HL-60 (cell line): ENCODE measurements at regions not wholly inside any gene's neighbourhood (a gene's known extent, or its start where the extent isn't known, plus 50 kb on each side); places are given as distances from the start of the nearest gene placed in this dataset.
"Not testable (repeated sequence)": the region's sequence is repeated elsewhere in the genome, so short reads cannot be mapped to it uniquely, and the experiment has no call there.

ENCODE experiments used
- GABPA ChIP-seq: IDR thresholded peaks from 2 replicates; pipeline ENCODE4 v1.6.1; 2012; ENCODE audit warnings: low read depth
- TF ChIP-seq, protein P1 (sequence below): IDR thresholded peaks from one replicate; pipeline ENCODE4 v1.5.1; 2011; ENCODE audit warnings: low read length, control low read depth, inconsistent platforms; ENCODE audit not compliant: insufficient read depth

DNA sequence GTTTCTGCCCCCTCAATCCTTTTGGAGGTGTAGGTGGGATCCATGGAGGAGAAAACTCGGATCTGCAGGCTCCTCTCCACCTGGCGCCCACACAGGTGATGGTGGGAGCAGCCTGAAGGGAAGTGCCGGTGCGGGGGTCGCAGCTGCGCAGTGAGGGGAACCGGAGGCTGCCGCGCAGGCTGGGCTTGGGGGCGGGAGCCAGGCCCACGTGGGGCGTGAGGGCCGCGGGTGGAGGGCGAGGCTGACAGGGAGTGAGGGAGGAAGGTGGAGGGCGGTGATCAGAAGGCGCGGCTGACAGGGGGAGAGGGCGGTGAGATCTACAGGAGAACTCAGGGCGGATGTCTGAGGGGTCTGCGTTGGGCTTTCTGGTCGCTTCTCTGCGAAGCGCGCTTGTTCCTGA, 414.7 kb upstream of the NPAP1 start:
- TF ChIP-seq, protein P1, sequence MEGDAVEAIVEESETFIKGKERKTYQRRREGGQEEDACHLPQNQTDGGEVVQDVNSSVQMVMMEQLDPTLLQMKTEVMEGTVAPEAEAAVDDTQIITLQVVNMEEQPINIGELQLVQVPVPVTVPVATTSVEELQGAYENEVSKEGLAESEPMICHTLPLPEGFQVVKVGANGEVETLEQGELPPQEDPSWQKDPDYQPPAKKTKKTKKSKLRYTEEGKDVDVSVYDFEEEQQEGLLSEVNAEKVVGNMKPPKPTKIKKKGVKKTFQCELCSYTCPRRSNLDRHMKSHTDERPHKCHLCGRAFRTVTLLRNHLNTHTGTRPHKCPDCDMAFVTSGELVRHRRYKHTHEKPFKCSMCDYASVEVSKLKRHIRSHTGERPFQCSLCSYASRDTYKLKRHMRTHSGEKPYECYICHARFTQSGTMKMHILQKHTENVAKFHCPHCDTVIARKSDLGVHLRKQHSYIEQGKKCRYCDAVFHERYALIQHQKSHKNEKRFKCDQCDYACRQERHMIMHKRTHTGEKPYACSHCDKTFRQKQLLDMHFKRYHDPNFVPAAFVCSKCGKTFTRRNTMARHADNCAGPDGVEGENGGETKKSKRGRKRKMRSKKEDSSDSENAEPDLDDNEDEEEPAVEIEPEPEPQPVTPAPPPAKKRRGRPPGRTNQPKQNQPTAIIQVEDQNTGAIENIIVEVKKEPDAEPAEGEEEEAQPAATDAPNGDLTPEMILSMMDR, result not testable (repeated sequence)
- TF ChIP-seq GABPA, result not testable (repeated sequence)
